H1 (cell line): ENCODE measurements at regions not wholly inside any gene's neighbourhood (a gene's known extent, or its start where the extent isn't known, plus 50 kb on each side); places are given as distances from the start of the nearest gene placed in this dataset.

Experiments
- CTCF ChIA-PET: fragments of 300-600 bp; sonication (Branson Sonifier 250); formaldehyde crosslinking; loops from one replicate; lab custom pipeline; 2021; ENCODE audit not compliant: partially characterized antibody; lab: Charles Lee
- POLR2A ChIA-PET: fragments of 300-600 bp; sonication (Branson Sonifier 250); formaldehyde crosslinking; loops from one replicate; lab custom pipeline; 2021; ENCODE audit warnings: inconsistent platforms; ENCODE audit not compliant: partially characterized antibody; lab: Charles Lee
- DNase-seq, 2 experiments: peaks; one replicate each; pipeline versions ENCODE4 v3.0.0 to v3.0.0-alpha.2; 2010 to 2022; ENCODE audit warnings: low spot score in 2 of 2, low read depth in 1 of 2, mixed read lengths in 1 of 2
- FAIRE-seq: peaks from 2 replicates; lab custom pipeline; 2011; peaks lifted over from hg19 to GRCh38; lab: Jason Lieb, UNC
- H2AFZ ChIP-seq: 2 replicates; pipeline ENCODE4 v1.8.1; 2012; ENCODE audit warnings: low read length, inconsistent platforms
- H2AK5ac ChIP-seq: 2 replicates; pipeline ENCODE4 v1.6.1; 2013; ENCODE audit warnings: low read depth, low read length
- H2BK120ac ChIP-seq: replicated peaks from 2 replicates; pipeline ENCODE3; 2013; ENCODE audit warnings: low read depth, low read length, inconsistent platforms
- H2BK12ac ChIP-seq: 2 replicates; pipeline ENCODE4 v1.6.1; 2013; ENCODE audit warnings: low read depth, low read length
- H2BK15ac ChIP-seq: 2 replicates; pipeline ENCODE4 v1.6.1; 2013; ENCODE audit warnings: low read length
- H2BK20ac ChIP-seq: 2 replicates; pipeline ENCODE4 v1.6.1; 2013; ENCODE audit warnings: low read length
- H2BK5ac ChIP-seq: 2 replicates; pipeline ENCODE4 v1.6.1; 2013; ENCODE audit warnings: low read depth, low read length
- H3K14ac ChIP-seq: 2 replicates; pipeline ENCODE4 v1.6.1; 2013; ENCODE audit warnings: inconsistent platforms; ENCODE audit not compliant: insufficient read length
- H3K18ac ChIP-seq: 2 replicates; pipeline ENCODE4 v1.6.1; 2013; ENCODE audit warnings: low read length; ENCODE audit errors: extremely low read depth
- H3K23ac ChIP-seq: 2 replicates; pipeline ENCODE4 v1.6.1; 2013; ENCODE audit warnings: inconsistent platforms; ENCODE audit not compliant: insufficient read length
- H3K23me2 ChIP-seq: 2 replicates; pipeline ENCODE4 v1.6.1; 2013; ENCODE audit warnings: low read depth, low read length
- H3K27ac ChIP-seq: 2 replicates; pipeline ENCODE4 v1.6.1; 2011; ENCODE audit warnings: low read depth, low read length, inconsistent platforms
- H3K27me3 ChIP-seq, 4 experiments: replicated peaks in 1 of 4; 1 replicate in 1 of 4; 2 replicates in 3 of 4; pipeline versions ENCODE4 v1.6.1 to v1.8.1; 2011 to 2013; ENCODE audit warnings: low read length in 3 of 4, mild to moderate bottlenecking in 3 of 4, inconsistent platforms in 2 of 4, mixed read lengths in 2 of 4, moderate library complexity in 1 of 4; ENCODE audit not compliant: control insufficient read depth in 3 of 4, insufficient read depth in 3 of 4; ENCODE audit errors: extremely low read depth in 1 of 4
- H3K36me3 ChIP-seq, 4 experiments: 2 replicates each; pipeline versions ENCODE4 v1.6.1 to v1.8.1; 2011 to 2013; ENCODE audit warnings: mild to moderate bottlenecking in 4 of 4, low read length in 3 of 4, moderate library complexity in 2 of 4, control low read depth in 1 of 4, inconsistent platforms in 1 of 4; ENCODE audit not compliant: insufficient read depth in 4 of 4, control insufficient read depth in 2 of 4
- H3K4ac ChIP-seq: replicated peaks from 2 replicates; pipeline ENCODE3; 2013; ENCODE audit warnings: low read length, low read depth, mixed read lengths, inconsistent platforms; ENCODE audit not compliant: insufficient read length
- H3K4me1 ChIP-seq, 4 experiments: replicated peaks in 1 of 4; 1 replicate in 1 of 4; 2 replicates in 3 of 4; pipeline versions ENCODE4 v1.6.1 to v1.8.1; 2011 to 2013; ENCODE audit warnings: low read length in 3 of 4, inconsistent platforms in 2 of 4, mixed read lengths in 1 of 4; ENCODE audit not compliant: insufficient read depth in 4 of 4, control insufficient read depth in 3 of 4
- H3K4me2 ChIP-seq, 2 experiments: 2 replicates each; pipeline versions ENCODE4 v1.6.1 to v1.8.1; 2011 to 2013; ENCODE audit warnings: low read depth in 2 of 2, low read length in 2 of 2, control low read depth in 1 of 2, inconsistent platforms in 1 of 2, mild to moderate bottlenecking in 1 of 2; ENCODE audit not compliant: insufficient read depth in 1 of 2
- H3K4me3 ChIP-seq, 4 experiments: fragments of 200-600, 300-600 bp in 1 of 4; sonication (generic), shearing (Covaris generic), sonication (Bioruptor Twin) in 1 of 4; 2 replicates each; pipeline versions ENCODE4 v1.5.1 to v1.8.1; 2011 to 2016; ENCODE audit warnings: low read length in 4 of 4, low read depth in 3 of 4, control low read depth in 2 of 4, inconsistent platforms in 2 of 4, mild to moderate bottlenecking in 2 of 4, mixed read lengths in 1 of 4, moderate library complexity in 1 of 4; ENCODE audit not compliant: insufficient read depth in 2 of 4; ENCODE audit errors: extremely low read depth in 1 of 4
- H3K56ac ChIP-seq: replicated peaks from 2 replicates; pipeline ENCODE3; 2013; ENCODE audit warnings: low read depth, mild to moderate bottlenecking, mixed read lengths, low read length, inconsistent platforms; ENCODE audit not compliant: insufficient read length
- H3K79me1 ChIP-seq: 2 replicates; pipeline ENCODE4 v1.6.1; 2013; ENCODE audit warnings: low read depth, low read length, control low read depth
- H3K79me2 ChIP-seq, 2 experiments: 2 replicates each; pipeline versions ENCODE4 v1.6.1 to v1.8.1; 2012 to 2013; ENCODE audit warnings: low read length in 2 of 2, mild to moderate bottlenecking in 2 of 2, inconsistent platforms in 1 of 2; ENCODE audit not compliant: insufficient read depth in 2 of 2, control insufficient read depth in 1 of 2
- H3K9ac ChIP-seq, 4 experiments: replicated peaks in 1 of 4; 1 replicate in 1 of 4; 2 replicates in 3 of 4; pipeline versions ENCODE4 v1.6.1 to v1.8.1; 2011 to 2013; ENCODE audit warnings: low read depth in 3 of 4, low read length in 3 of 4, control low read depth in 2 of 4, mild to moderate bottlenecking in 2 of 4, moderate library complexity in 2 of 4, inconsistent platforms in 1 of 4; ENCODE audit errors: extremely low read depth in 1 of 4
- H3K9me3 ChIP-seq, 2 experiments: 2 replicates each; pipeline versions ENCODE4 v1.6.1 to v1.8.1; 2012 to 2013; ENCODE audit warnings: mild to moderate bottlenecking in 2 of 2, moderate library complexity in 2 of 2, control low read depth in 1 of 2, inconsistent platforms in 1 of 2, low read depth in 1 of 2, low read length in 1 of 2, mixed read lengths in 1 of 2; ENCODE audit not compliant: insufficient read depth in 2 of 2
- H4K20me1 ChIP-seq, 2 experiments: replicated peaks in 1 of 2; 2 replicates each; pipeline versions ENCODE3 to v1.8.1; 2011 to 2013; ENCODE audit warnings: inconsistent platforms in 2 of 2, low read length in 2 of 2, mild to moderate bottlenecking in 1 of 2; ENCODE audit not compliant: insufficient read depth in 2 of 2, control insufficient read depth in 1 of 2
- H4K5ac ChIP-seq: 2 replicates; pipeline ENCODE4 v1.6.1; 2013; ENCODE audit warnings: low read length, low read depth, mixed read lengths, inconsistent platforms; ENCODE audit not compliant: insufficient read length
- H4K8ac ChIP-seq: 2 replicates; pipeline ENCODE4 v1.8.0; 2013; ENCODE audit warnings: mild to moderate bottlenecking, moderate library complexity, low read length, inconsistent platforms; ENCODE audit not compliant: insufficient read depth; ENCODE audit errors: extremely low read depth
- H4K91ac ChIP-seq: replicated peaks from 2 replicates; pipeline ENCODE3; 2013; ENCODE audit warnings: low read length, mixed read lengths, inconsistent platforms; ENCODE audit not compliant: insufficient read length
- MAFK ChIP-seq: IDR thresholded peaks from 2 replicates; pipeline ENCODE4 v1.6.1; 2012; ENCODE audit warnings: low read depth, mild to moderate bottlenecking, improper control_type of control experiment, low read length
- WGBS, 2 experiments: shearing (Covaris generic) in 1 of 2; methylation state at CpG; one replicate each; pipeline versions ENCODE4 v1.1.6 to v1.1.7; 2013 to 2015; ENCODE audit warnings: low lambda C conversion rate in 2 of 2, mixed read lengths in 2 of 2, inconsistent platforms in 1 of 2, low coverage in 1 of 2, missing lambda C conversion rate in 1 of 2; ENCODE audit not compliant: insufficient replicate concordance in 2 of 2, insufficient coverage in 1 of 2, insufficient read length in 1 of 2; ENCODE audit errors: extremely low coverage in 1 of 2, missing lambda C conversion rate in 1 of 2; 5-methylcytosine and 5-hydroxymethylcytosine counted together

- no peaks in the 10 kb centered on the region for H4K20me1 ChIP-seq
- no peaks in the 10 kb centered on the region for H3K23me2 ChIP-seq
- H4K8ac ChIP-seq: no peak overlapping the region
- H3K27ac ChIP-seq: no peak overlapping the region
- FAIRE-seq (no peak), DNase-seq (no peak)
- no peak overlapping the region for H3K4me2 ChIP-seq
- no peak overlapping the region for H2BK12ac ChIP-seq
- no peak overlapping the region for H2BK15ac ChIP-seq
- H3K23ac ChIP-seq: no peak overlapping the region
- H3K4ac ChIP-seq: no peak overlapping the region
- H3K4me1 ChIP-seq: peaks cover 0 to 5% (median 1%) of the 10 kb centered on the region in 4 experiments; a peak in 3 of 7 replicates
- no peaks in the 10 kb centered on the region for H3K9me3 ChIP-seq
- H3K56ac ChIP-seq: no peak overlapping the region
- H3K79me2 ChIP-seq: no peaks in the 10 kb centered on the region
- no peak overlapping the region for H3K18ac ChIP-seq
- WGBS, 2 experiments: 94% methylated on average over 2 of the region's 2 CpGs; no CpG with 5 or more reads in 1 of the 2 experiments
- TF ChIP-seq MAFK: no peak
- H3K14ac ChIP-seq: no peak overlapping the region
- no peak overlapping the region for H3K9ac ChIP-seq
- H4K5ac ChIP-seq: no peak overlapping the region
- no peak overlapping the region for H2AFZ ChIP-seq
- POLR2A ChIA-PET: no interaction called here
- H3K27me3 ChIP-seq: peaks cover 0 to 6% (median 2%) of the 10 kb centered on the region in 4 experiments; a peak in 3 of 7 replicates
- no peak overlapping the region for H4K91ac ChIP-seq
- H2BK120ac ChIP-seq: no peak overlapping the region
- no peaks in the 10 kb centered on the region for H3K79me1 ChIP-seq
- H2BK20ac ChIP-seq: no peak overlapping the region
- CTCF ChIA-PET: interaction anchor here (0.6 to 2.0 kb wide), 4 partner anchors 7 to 401 kb away, joined by 3 to 5 read pairs (median 4); no protein-coding TSS in a partner anchor
- H3K36me3 ChIP-seq: no peaks in the 10 kb centered on the region
- no peak overlapping the region for H2BK5ac ChIP-seq
- no peak overlapping the region for H3K4me3 ChIP-seq
- H2AK5ac ChIP-seq: no peak overlapping the region
Observed at GRCh38 chr4:17164666-17165065, 266.2 kb upstream of the LDB2 start.
